ENCODE measurements at regions not wholly inside any gene's neighbourhood (a gene's known extent, or its start where the extent isn't known, plus 50 kb on each side); places are given as distances from the start of the nearest gene placed in this dataset.

DNA sequence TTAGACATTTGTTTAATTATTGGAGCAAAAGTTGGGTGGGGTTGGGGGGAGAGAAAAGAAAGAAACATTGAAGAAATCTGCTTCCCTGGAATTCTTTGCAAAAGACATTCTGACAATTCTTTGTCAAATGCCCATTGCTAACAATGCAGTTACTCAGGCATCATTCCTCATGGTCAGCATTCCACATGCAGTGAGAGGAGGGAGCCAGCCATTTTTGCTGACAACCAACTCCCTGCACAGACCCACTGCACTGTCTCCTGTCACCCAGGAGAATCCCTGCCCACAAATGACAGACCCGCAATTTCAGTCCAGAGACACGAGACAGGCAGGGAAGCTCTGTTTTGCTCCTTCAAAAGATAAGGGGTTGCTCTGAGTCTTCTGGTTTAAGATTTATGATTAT, 985.1 kb upstream of the SLIT2 start:
- Histone ChIP-seq H3K4me3 (ENCODE audit: low read length) (no peak overlapping the region), H3K4me1 (ENCODE audit: insufficient read depth, low read length) (no peaks in the 10 kb centered on the region), H3K9me3 (ENCODE audit: insufficient read depth, low read depth, low read length) (no peaks in the 10 kb centered on the region), H3K27me3 (ENCODE audit: insufficient read depth, low read length) (no peaks in the 10 kb centered on the region), H3K36me3 (ENCODE audit: insufficient read depth, low read length) (no peaks in the 10 kb centered on the region), H3K27ac (ENCODE audit: low read depth, low read length) (no peak overlapping the region), H3K9ac (ENCODE audit: low read depth, low read length) (no peak overlapping the region)
- WGBS, result 95% methylated on average over 2 of the region's 2 CpGs

GRCh38 chr4:19262467-19262866, 989.2 kb upstream of the SLIT2 start:
- no peaks in the 10 kb centered on the region for H3K36me3 ChIP-seq (ENCODE audit: insufficient read depth, low read length)
- H3K4me1 ChIP-seq (ENCODE audit: insufficient read depth, low read length), result no peaks in the 10 kb centered on the region
- WGBS, result 90% methylated on average over 2 of the region's 2 CpGs
- H3K4me3 ChIP-seq (ENCODE audit: low read length), result no peak overlapping the region
- H3K27ac ChIP-seq (ENCODE audit: low read depth, low read length), result no peak overlapping the region
- H3K27me3 ChIP-seq (ENCODE audit: insufficient read depth, low read length), result no peaks in the 10 kb centered on the region
- no peaks in the 10 kb centered on the region for H3K9me3 ChIP-seq (ENCODE audit: insufficient read depth, low read depth, low read length)
- H3K9ac ChIP-seq (ENCODE audit: low read depth, low read length), result no peak overlapping the region

DNA sequence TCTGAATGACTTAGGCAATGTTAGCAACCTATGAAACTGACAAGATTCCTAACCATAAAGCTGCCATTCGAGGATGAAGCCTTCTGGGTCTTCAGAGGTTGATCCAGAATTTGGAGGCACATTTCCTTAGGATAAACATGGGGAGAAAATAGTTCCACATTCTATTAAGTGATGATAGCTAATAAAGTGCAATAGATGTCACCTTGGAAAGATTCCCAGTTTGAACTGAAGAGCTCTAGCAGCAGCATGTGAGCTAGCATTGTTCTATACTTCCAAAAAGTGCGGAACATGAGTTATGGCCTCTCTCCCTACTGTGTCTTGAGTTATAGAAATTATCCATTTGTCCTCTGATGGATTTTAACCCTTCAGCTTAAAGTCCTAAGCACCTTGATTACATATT, 991.4 kb upstream of the SLIT2 start:
- 77% methylated on average over 2 of the region's 2 CpGs for WGBS
- H3K27ac ChIP-seq (ENCODE audit: low read depth, low read length), result no peak overlapping the region

DNA sequence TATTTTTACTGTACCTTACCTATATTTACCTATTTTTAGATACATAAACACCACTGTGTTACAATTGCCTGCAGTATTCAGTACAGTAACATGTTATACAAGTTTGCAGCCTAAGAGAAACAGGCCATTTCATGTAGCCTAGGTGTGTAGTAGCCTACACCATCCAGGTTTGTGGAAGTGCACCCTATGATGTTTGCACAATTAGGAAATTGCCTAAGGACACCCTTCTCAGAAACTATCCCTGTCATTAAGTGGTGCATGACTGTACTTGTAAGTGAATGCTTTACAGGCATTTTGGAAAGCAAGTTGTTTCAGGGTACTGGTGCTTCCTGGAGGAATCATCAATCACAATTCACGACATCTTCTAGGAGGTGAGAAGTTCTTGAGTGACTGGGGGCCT, 991.8 kb upstream of the SLIT2 start:
- no peak overlapping the region for H3K27ac ChIP-seq (ENCODE audit: low read depth, low read length)
- H3K9me3 ChIP-seq (ENCODE audit: insufficient read depth, low read depth, low read length), result peaks cover 18% of the 10 kb centered on the region
- no peak overlapping the region for H3K4me3 ChIP-seq (ENCODE audit: low read length)
- no peaks in the 10 kb centered on the region for H3K27me3 ChIP-seq (ENCODE audit: insufficient read depth, low read length)
- no peaks in the 10 kb centered on the region for H3K4me1 ChIP-seq (ENCODE audit: insufficient read depth, low read length)
- H3K36me3 ChIP-seq (ENCODE audit: insufficient read depth, low read length), result no peaks in the 10 kb centered on the region
- WGBS, result 100% methylated on average over 1 of the region's 1 CpG
- no peak overlapping the region for H3K9ac ChIP-seq (ENCODE audit: low read depth, low read length)

More for the DNA sequence above, 991.4 kb upstream of the SLIT2 start:
- Histone ChIP-seq H3K4me1 (ENCODE audit: insufficient read depth, low read length) (no peaks in the 10 kb centered on the region), H3K9me3 (ENCODE audit: insufficient read depth, low read depth, low read length) (peaks cover 14% of the 10 kb centered on the region), H3K9ac (ENCODE audit: low read depth, low read length) (no peak overlapping the region), H3K4me3 (ENCODE audit: low read length) (no peak overlapping the region), H3K27me3 (ENCODE audit: insufficient read depth, low read length) (no peaks in the 10 kb centered on the region), H3K36me3 (ENCODE audit: insufficient read depth, low read length) (no peaks in the 10 kb centered on the region)

DNA sequence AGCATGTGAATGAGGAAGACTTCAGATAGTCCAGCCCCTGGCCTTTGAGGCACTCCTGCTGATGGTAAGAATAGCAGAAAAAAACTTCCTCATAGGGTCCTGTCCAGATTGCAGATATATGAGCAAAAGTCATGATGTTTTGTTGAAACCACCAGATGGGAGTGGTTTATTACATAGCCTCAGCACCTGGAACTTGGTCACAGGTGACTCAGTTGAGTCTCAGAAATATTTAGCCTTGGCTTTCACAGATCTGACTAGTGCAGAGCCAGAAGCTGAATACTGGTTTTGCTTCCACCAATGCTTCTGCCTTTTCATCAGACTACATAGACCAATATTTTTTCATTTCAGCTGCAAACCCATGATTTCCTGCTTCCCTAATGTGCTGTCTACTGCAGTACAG, 994.9 kb upstream of the SLIT2 start:
- Histone ChIP-seq H3K9ac (ENCODE audit: low read depth, low read length) (no peak overlapping the region), H3K27ac (ENCODE audit: low read depth, low read length) (no peak overlapping the region), H3K9me3 (ENCODE audit: insufficient read depth, low read depth, low read length) (peaks cover 26% of the 10 kb centered on the region), H3K36me3 (ENCODE audit: insufficient read depth, low read length) (no peaks in the 10 kb centered on the region), H3K4me1 (ENCODE audit: insufficient read depth, low read length) (no peaks in the 10 kb centered on the region), H3K4me3 (ENCODE audit: low read length) (no peak overlapping the region), H3K27me3 (ENCODE audit: insufficient read depth, low read length) (no peaks in the 10 kb centered on the region)

DNA sequence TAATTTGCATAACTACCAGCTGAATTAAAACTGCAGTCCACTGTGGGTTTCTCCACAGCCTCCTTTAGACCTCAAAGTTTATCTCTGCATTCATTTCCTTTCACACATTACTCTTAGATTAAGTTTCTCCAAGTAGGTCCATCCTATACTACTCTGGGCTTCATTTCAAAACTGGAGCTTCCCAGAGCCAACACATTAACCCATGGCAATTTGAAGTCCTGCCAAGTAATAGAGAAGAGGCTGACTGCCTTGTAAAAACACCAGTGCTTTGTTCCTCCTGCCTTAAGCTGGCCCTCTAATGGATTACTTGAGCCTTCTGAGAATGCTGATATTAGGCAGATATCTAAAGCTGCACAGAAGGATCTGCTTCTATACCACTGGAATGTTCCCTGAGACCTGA, 997.2 kb upstream of the SLIT2 start:
- H3K9me3 ChIP-seq (ENCODE audit: insufficient read depth, low read depth, low read length), result peaks cover 26% of the 10 kb centered on the region
- H3K4me3 ChIP-seq (ENCODE audit: low read length), result no peak overlapping the region
- no peak overlapping the region for H3K9ac ChIP-seq (ENCODE audit: low read depth, low read length)
- no peaks in the 10 kb centered on the region for H3K4me1 ChIP-seq (ENCODE audit: insufficient read depth, low read length)
- no peaks in the 10 kb centered on the region for H3K27me3 ChIP-seq (ENCODE audit: insufficient read depth, low read length)
- no peak overlapping the region for H3K27ac ChIP-seq (ENCODE audit: low read depth, low read length)
- H3K36me3 ChIP-seq (ENCODE audit: insufficient read depth, low read length), result no peaks in the 10 kb centered on the region

GRCh38 chr4:19248023-19248422, 1003.7 kb upstream of the SLIT2 start:
- Histone ChIP-seq H3K4me3 (ENCODE audit: low read length) (no peak overlapping the region), H3K27ac (ENCODE audit: low read depth, low read length) (no peak overlapping the region), H3K4me1 (ENCODE audit: insufficient read depth, low read length) (no peaks in the 10 kb centered on the region), H3K36me3 (ENCODE audit: insufficient read depth, low read length) (no peaks in the 10 kb centered on the region), H3K9ac (ENCODE audit: low read depth, low read length) (no peak overlapping the region), H3K27me3 (ENCODE audit: insufficient read depth, low read length) (no peaks in the 10 kb centered on the region), H3K9me3 (ENCODE audit: insufficient read depth, low read depth, low read length) (no peaks in the 10 kb centered on the region)
- 98% methylated on average over 3 of the region's 4 CpGs for WGBS

DNA sequence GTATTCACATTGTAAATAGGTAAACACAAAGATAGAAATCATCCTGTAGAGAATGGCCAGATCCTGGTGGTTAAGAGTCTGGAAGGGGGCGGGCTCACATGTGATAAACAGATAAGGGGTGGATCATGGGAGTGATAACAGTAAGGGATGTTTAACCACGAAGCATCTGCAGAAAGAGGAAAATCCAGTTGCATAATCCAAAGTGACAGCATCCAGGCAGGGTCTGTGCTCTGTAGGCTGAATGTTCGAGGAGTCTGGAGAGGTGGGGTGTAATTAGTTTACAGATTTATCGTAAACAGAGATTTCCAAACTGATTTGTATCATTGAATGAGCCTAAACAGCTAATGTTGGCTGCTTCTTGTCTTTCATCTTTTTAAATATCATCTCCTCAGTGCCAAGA, 1009.8 kb upstream of the SLIT2 start:
- Histone ChIP-seq H3K4me3 (ENCODE audit: low read length) (no peak overlapping the region), H3K27ac (ENCODE audit: low read depth, low read length) (no peak overlapping the region), H3K9ac (ENCODE audit: low read depth, low read length) (no peak overlapping the region), H3K4me1 (ENCODE audit: insufficient read depth, low read length) (no peaks in the 10 kb centered on the region), H3K36me3 (ENCODE audit: insufficient read depth, low read length) (no peaks in the 10 kb centered on the region), H3K9me3 (ENCODE audit: insufficient read depth, low read depth, low read length) (no peaks in the 10 kb centered on the region), H3K27me3 (ENCODE audit: insufficient read depth, low read length) (no peaks in the 10 kb centered on the region)
- 88% methylated on average over 4 of the region's 4 CpGs for WGBS

GRCh38 chr4:19239565-19239964, 1012.1 kb upstream of the SLIT2 start:
- no peaks in the 10 kb centered on the region for H3K27me3 ChIP-seq (ENCODE audit: insufficient read depth, low read length)
- no peaks in the 10 kb centered on the region for H3K9me3 ChIP-seq (ENCODE audit: insufficient read depth, low read depth, low read length)
- 85% methylated on average over 2 of the region's 2 CpGs for WGBS
- no peaks in the 10 kb centered on the region for H3K4me1 ChIP-seq (ENCODE audit: insufficient read depth, low read length)
- no peak overlapping the region for H3K27ac ChIP-seq (ENCODE audit: low read depth, low read length)
- no peaks in the 10 kb centered on the region for H3K36me3 ChIP-seq (ENCODE audit: insufficient read depth, low read length)
- no peak overlapping the region for H3K4me3 ChIP-seq (ENCODE audit: low read length)
- no peak overlapping the region for H3K9ac ChIP-seq (ENCODE audit: low read depth, low read length)

- no peak overlapping the region for H3K4me3 ChIP-seq (ENCODE audit: low read length)
- H3K27me3 ChIP-seq (ENCODE audit: insufficient read depth, low read length), result no peaks in the 10 kb centered on the region
- WGBS, result 92% methylated on average over 2 of the region's 2 CpGs
- H3K4me1 ChIP-seq (ENCODE audit: insufficient read depth, low read length), result no peaks in the 10 kb centered on the region
- H3K9ac ChIP-seq (ENCODE audit: low read depth, low read length), result no peak overlapping the region
- no peaks in the 10 kb centered on the region for H3K36me3 ChIP-seq (ENCODE audit: insufficient read depth, low read length)
- no peak overlapping the region for H3K27ac ChIP-seq (ENCODE audit: low read depth, low read length)
- no peaks in the 10 kb centered on the region for H3K9me3 ChIP-seq (ENCODE audit: insufficient read depth, low read depth, low read length)
Measured at GRCh38 chr4:19236473-19236872, 1015.2 kb upstream of the SLIT2 start.

GRCh38 chr4:19230906-19231545, 1020.7 kb upstream of the SLIT2 start:
- Histone ChIP-seq H3K36me3 (ENCODE audit: insufficient read depth, low read length) (no peaks in the 10 kb centered on the region), H3K27me3 (ENCODE audit: insufficient read depth, low read length) (no peaks in the 10 kb centered on the region), H3K4me3 (ENCODE audit: low read length) (no peak overlapping the region), H3K27ac (ENCODE audit: low read depth, low read length) (no peak overlapping the region), H3K9me3 (ENCODE audit: insufficient read depth, low read depth, low read length) (no peaks in the 10 kb centered on the region), H3K9ac (ENCODE audit: low read depth, low read length) (no peak overlapping the region), H3K4me1 (ENCODE audit: insufficient read depth, low read length) (no peaks in the 10 kb centered on the region)
- 76% methylated on average over 3 of the region's 3 CpGs for WGBS

- H3K36me3 ChIP-seq (ENCODE audit: insufficient read depth, low read length), result no peaks in the 10 kb centered on the region
- H3K4me1 ChIP-seq (ENCODE audit: insufficient read depth, low read length), result no peaks in the 10 kb centered on the region
- no peak overlapping the region for H3K27ac ChIP-seq (ENCODE audit: low read depth, low read length)
- 99% methylated on average over 4 of the region's 4 CpGs for WGBS
- no peak overlapping the region for H3K4me3 ChIP-seq (ENCODE audit: low read length)
- no peaks in the 10 kb centered on the region for H3K9me3 ChIP-seq (ENCODE audit: insufficient read depth, low read depth, low read length)
- H3K9ac ChIP-seq (ENCODE audit: low read depth, low read length), result no peak overlapping the region
- H3K27me3 ChIP-seq (ENCODE audit: insufficient read depth, low read length), result no peaks in the 10 kb centered on the region
Measured at GRCh38 chr4:19227701-19228100, 1024.0 kb upstream of the SLIT2 start.

Measured in HUES64 (cell line).